Thymus (tissue), 11 donors: ENCODE measurements at regions not wholly inside any gene's neighbourhood (a gene's known extent, or its start where the extent isn't known, plus 50 kb on each side); places are given as distances from the start of the nearest gene placed in this dataset.

Experiments used
- DNase-seq, 9 donors: peaks; one replicate each; pipeline ENCODE4 v3.0.0-alpha.2; 2013; ENCODE audit warnings: low spot score in 9 of 9, low read depth in 6 of 9, missing footprints in 1 of 9
- H3K27ac ChIP-seq, 2 donors: one replicate each; pipeline ENCODE4 v1.5.1; 2013; ENCODE audit warnings: control low read depth in 1 of 2, low read depth in 1 of 2, low read length in 1 of 2, mild to moderate bottlenecking in 1 of 2, moderate library complexity in 1 of 2
- H3K27me3 ChIP-seq, 2 donors: one replicate each; pipeline ENCODE4 v1.5.1; 2013; ENCODE audit warnings: low read length in 1 of 2; ENCODE audit not compliant: control insufficient read depth in 2 of 2, insufficient read depth in 1 of 2
- H3K36me3 ChIP-seq, 2 donors: one replicate each; pipeline ENCODE4 v1.5.1; 2013; ENCODE audit warnings: low read length in 1 of 2, mild to moderate bottlenecking in 1 of 2, moderate library complexity in 1 of 2; ENCODE audit not compliant: control insufficient read depth in 2 of 2, insufficient read depth in 2 of 2
- H3K4me1 ChIP-seq, 2 donors: one replicate each; pipeline ENCODE4 v1.5.1; 2013; ENCODE audit warnings: low read length in 2 of 2; ENCODE audit not compliant: control insufficient read depth in 2 of 2, insufficient read depth in 2 of 2
- H3K4me3 ChIP-seq, 2 donors: one replicate each; pipeline ENCODE4 v1.5.1; 2013; ENCODE audit warnings: low read length in 2 of 2, control low read depth in 1 of 2, mild to moderate bottlenecking in 1 of 2
- H3K9me3 ChIP-seq, 2 donors: one replicate each; pipeline ENCODE4 v1.5.1; 2013; ENCODE audit warnings: low read length in 1 of 2, mild to moderate bottlenecking in 1 of 2; ENCODE audit not compliant: control insufficient read depth in 2 of 2, insufficient read depth in 1 of 2
- WGBS: extraction: QIAGEN DNeasy Blood & Tissue Kit; methylation state at CpG from one replicate; pipeline ENCODE4 v1.1.7; 2013; 5-methylcytosine and 5-hydroxymethylcytosine counted together
- donor health status: healthy.

DNA sequence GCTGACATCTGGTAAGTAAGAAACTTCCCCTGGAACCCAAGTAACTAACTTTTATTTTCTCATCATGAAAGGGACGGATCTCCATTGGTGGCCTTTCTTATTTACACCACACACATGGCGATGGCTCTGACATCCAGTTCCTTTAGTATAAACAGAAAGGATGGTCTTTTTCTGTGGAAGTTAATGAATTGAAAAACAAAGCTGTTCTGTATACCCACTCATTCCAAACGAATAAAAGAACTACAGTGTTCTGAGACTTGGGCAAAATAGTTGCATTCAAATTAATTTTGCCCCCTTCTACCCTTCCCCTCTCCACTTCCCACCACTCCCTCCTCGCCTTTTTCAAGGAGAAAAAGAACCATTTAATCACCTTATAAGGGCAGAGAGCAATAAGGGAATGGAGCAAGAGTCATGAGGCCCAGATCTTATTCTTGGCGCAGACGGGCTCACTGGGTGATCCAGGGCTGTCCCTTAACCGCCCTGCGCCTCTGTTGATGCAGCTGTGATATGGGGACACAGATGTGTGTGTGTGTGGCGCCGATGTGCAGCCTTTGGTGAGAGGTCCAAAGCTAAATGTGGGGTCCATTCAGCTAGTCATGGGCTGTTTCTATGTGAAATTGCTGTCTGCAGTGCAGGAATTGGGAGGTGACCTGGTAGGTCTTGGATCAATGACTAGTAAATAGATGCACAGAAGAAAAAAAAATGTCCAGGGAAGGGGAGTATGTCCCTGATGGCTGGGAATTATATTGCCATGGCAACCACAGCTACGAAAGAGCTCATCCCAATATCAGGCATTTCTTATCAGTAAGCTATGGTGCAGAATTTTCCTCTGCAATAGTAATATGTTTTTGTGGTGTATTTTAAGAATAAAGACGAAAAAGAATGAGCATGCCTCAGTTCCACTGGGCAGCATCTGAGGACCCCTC, 141.5 kb upstream of the ERCC6L2 start:
- Histone ChIP-seq H3K27me3 (peaks cover 0 to 11% of the 10 kb centered on the region in 2 donors), H3K4me1 (peaks cover 0 to 6% of the 10 kb centered on the region in 2 donors), H3K27ac (no peak overlapping the region), H3K4me3 (no peak overlapping the region), H3K9me3 (peaks cover 0 to 4% of the 10 kb centered on the region in 2 donors), H3K36me3 (no peaks in the 10 kb centered on the region)
- WGBS: 90% methylated on average over 12 of the region's 12 CpGs
- DNase-seq: no peak

GRCh38 chr9:95732802-95733688, 142.4 kb upstream of the ERCC6L2 start:
- Histone ChIP-seq H3K4me1 (peaks cover 0 to 6% of the 10 kb centered on the region in 2 donors), H3K4me3 (no peak overlapping the region), H3K36me3 (no peaks in the 10 kb centered on the region), H3K27me3 (peaks cover 0 to 7% of the 10 kb centered on the region in 2 donors), H3K27ac (no peak overlapping the region), H3K9me3 (peaks cover 0 to 8% of the 10 kb centered on the region in 2 donors)
- WGBS: 88% methylated on average over 6 of the region's 6 CpGs
- no peak for DNase-seq

GRCh38 chr9:95731876-95732275, 143.6 kb upstream of the ERCC6L2 start:
- H3K4me1 ChIP-seq: peaks cover 0 to 6% of the 10 kb centered on the region in 2 donors
- DNase-seq: no peak
- H3K27ac ChIP-seq: no peak overlapping the region
- peaks cover 0 to under 1% of the 10 kb centered on the region in 2 donors for H3K27me3 ChIP-seq
- no peaks in the 10 kb centered on the region for H3K36me3 ChIP-seq
- H3K4me3 ChIP-seq: no peak overlapping the region
- peaks cover 0 to 8% of the 10 kb centered on the region in 2 donors for H3K9me3 ChIP-seq
- 81% methylated on average over 3 of the region's 3 CpGs for WGBS

GRCh38 chr9:95729669-95730368, 145.7 kb upstream of the ERCC6L2 start:
- H3K9me3 ChIP-seq: peaks cover 0 to 14% of the 10 kb centered on the region in 2 donors
- H3K27me3 ChIP-seq: no peaks in the 10 kb centered on the region
- no peaks in the 10 kb centered on the region for H3K36me3 ChIP-seq
- H3K4me1 ChIP-seq: peaks cover 10 to 12% of the 10 kb centered on the region in 2 donors
- H3K27ac ChIP-seq: no peak overlapping the region
- no peak for DNase-seq
- no peak overlapping the region for H3K4me3 ChIP-seq
- WGBS: 93% methylated on average over 5 of the region's 5 CpGs

GRCh38 chr9:95729046-95729445, 146.4 kb upstream of the ERCC6L2 start:
- Histone ChIP-seq H3K4me1 (peaks cover 11 to 13% of the 10 kb centered on the region in 2 donors), H3K27ac (no peak overlapping the region), H3K4me3 (no peak overlapping the region), H3K9me3 (peaks cover 0 to 14% of the 10 kb centered on the region in 2 donors), H3K27me3 (no peaks in the 10 kb centered on the region), H3K36me3 (no peaks in the 10 kb centered on the region)
- 90% methylated on average over 34 of the region's 34 CpGs for WGBS
- DNase-seq: no peak

DNA sequence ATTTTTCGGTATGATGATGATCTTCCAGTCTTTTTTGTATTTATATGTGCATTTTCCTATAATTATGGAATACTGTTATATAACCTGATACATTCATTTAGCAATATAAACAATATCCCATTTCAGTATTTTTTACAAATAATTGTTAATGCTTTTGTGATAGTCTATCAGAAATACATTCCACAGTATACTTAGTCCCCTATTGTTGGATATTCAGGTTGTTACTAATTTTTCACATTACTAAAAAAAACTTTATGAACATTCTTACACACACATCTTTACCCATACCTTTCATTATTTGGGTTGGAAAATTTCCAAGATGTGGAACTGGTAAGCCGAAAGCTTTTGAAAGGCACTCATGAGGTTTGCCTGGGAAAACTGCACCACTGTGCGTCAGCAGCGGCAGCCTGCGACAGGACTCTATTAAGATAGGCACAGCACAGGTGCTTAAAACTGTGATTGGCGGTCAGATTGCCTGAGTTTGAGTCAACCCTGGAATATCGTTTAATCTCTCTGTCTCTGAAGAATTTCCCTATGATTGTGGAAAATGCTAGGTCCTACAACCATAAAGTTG, 147.5 kb upstream of the ERCC6L2 start:
- H3K27me3 ChIP-seq: no peaks in the 10 kb centered on the region
- H3K36me3 ChIP-seq: no peaks in the 10 kb centered on the region
- no peak for DNase-seq
- no peak overlapping the region for H3K4me3 ChIP-seq
- H3K4me1 ChIP-seq: peaks cover 15 to 16% of the 10 kb centered on the region in 2 donors
- peaks cover 0 to 14% of the 10 kb centered on the region in 2 donors for H3K9me3 ChIP-seq
- WGBS: 98% methylated on average over 7 of the region's 7 CpGs
- H3K27ac ChIP-seq: no peak overlapping the region

DNA sequence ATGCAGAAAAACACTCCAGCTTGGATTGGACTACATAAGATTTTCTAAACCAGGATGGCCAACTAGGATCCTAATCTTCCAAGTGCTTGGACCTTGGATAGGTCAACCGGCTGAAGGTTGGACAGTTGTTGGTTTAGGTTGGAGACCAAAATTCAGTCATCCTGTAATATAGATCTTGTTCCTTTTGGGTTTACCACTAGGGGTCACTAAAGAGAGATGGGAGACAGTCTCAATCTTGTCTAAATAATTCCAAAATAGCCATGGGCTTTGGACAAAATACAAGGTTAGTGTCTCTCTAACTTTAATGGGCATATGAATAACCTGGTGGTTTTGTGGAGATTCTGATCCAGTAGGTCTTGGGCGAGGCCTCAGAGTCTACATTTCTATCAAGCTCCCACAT, 148.7 kb upstream of the ERCC6L2 start:
- peak in 4 of 9 donors; percentile 22 to 61 (median 34) for DNase-seq
- Histone ChIP-seq H3K4me3 (no peak overlapping the region), H3K27me3 (no peaks in the 10 kb centered on the region), H3K27ac (no peak overlapping the region), H3K4me1 (peaks cover 17 to 19% of the 10 kb centered on the region in 2 donors), H3K36me3 (no peaks in the 10 kb centered on the region), H3K9me3 (peaks cover 0 to 14% of the 10 kb centered on the region in 2 donors)
- WGBS: 81% methylated on average over 2 of the region's 2 CpGs

- H3K9me3 ChIP-seq: peaks cover 0 to 14% of the 10 kb centered on the region in 2 donors
- 48% methylated on average over 4 of the region's 4 CpGs for WGBS
- DNase-seq: peak in 3 of 9 donors; percentile 10 to 19 (median 15)
These were observed 150.4 kb upstream of the ERCC6L2 start for GRCh38 chr9:95725045-95725444.

More at GRCh38 chr9:95725045-95725444, 150.4 kb upstream of the ERCC6L2 start:
- Histone ChIP-seq H3K4me3 (no peak overlapping the region), H3K36me3 (no peaks in the 10 kb centered on the region), H3K4me1 (peaks cover 17 to 19% of the 10 kb centered on the region in 2 donors), H3K27me3 (no peaks in the 10 kb centered on the region), H3K27ac (peak overlapping the region; percentile 55 to 56)
